T-cell (primary cell): ENCODE measurements at regions not wholly inside any gene's neighbourhood (a gene's known extent, or its start where the extent isn't known, plus 50 kb on each side); places are given as distances from the start of the nearest gene placed in this dataset.

ENCODE experiments used
- ATAC-seq, 4 experiments: fragments of 200-7000 bp in 3 of 4; fragments of 150-1000 bp in 1 of 4; cut with Tn5 transposase; replicated peaks in 1 of 4; 1 replicate in 3 of 4; 2 replicates in 1 of 4; pipeline ENCODE4 v1.10.0; 2021; ENCODE audit warnings: moderate library complexity in 3 of 4, mild to moderate bottlenecking in 2 of 4, moderate number of reproducible peaks in 1 of 4
- CTCF ChIA-PET, 2 donors: fragments of 300-600 bp; sonication (Branson Sonifier 250); formaldehyde crosslinking; loops; one replicate each; lab custom pipeline; 2022; ENCODE audit warnings: antibody characterized with exemption in 2 of 2; lab: Charles Lee
- POLR2A ChIA-PET, 2 donors: fragments of 300-600 bp; sonication (Branson Sonifier 250); formaldehyde crosslinking; loops; one replicate each; lab custom pipeline; 2022; ENCODE audit warnings: antibody characterized with exemption in 2 of 2; lab: Charles Lee
- DNase-seq, 35 experiments: peaks; one replicate each; pipeline versions ENCODE4 v3.0.0 to v3.0.0-alpha.2; 2013 to 2023
- H3K27ac ChIP-seq: one replicate; pipeline ENCODE4 v1.5.1; 2013; ENCODE audit warnings: low read length
- H3K27me3 ChIP-seq, 2 experiments: replicated peaks in 1 of 2; 1 replicate in 1 of 2; 2 replicates in 1 of 2; pipeline versions ENCODE4 v1.6.1 to v1.7.0; 2013; ENCODE audit warnings: low read length in 1 of 2, mixed read lengths in 1 of 2; ENCODE audit not compliant: control insufficient read depth in 2 of 2, insufficient read depth in 2 of 2; ENCODE audit errors: extremely low read depth in 1 of 2
- H3K36me3 ChIP-seq, 2 donors: 1 replicate in 1 of 2; 2 replicates in 1 of 2; pipeline versions ENCODE4 v1.6.1 to v1.7.0; 2013; ENCODE audit warnings: low read length in 1 of 2; ENCODE audit not compliant: control insufficient read depth in 2 of 2, insufficient read depth in 1 of 2; ENCODE audit errors: extremely low read depth in 1 of 2
- H3K4me1 ChIP-seq, 2 experiments: 1 replicate in 1 of 2; 2 replicates in 1 of 2; pipeline versions ENCODE4 v1.6.1 to v1.7.0; 2013; ENCODE audit warnings: low read length in 2 of 2, mixed read lengths in 1 of 2; ENCODE audit not compliant: insufficient read depth in 2 of 2, control insufficient read depth in 1 of 2; ENCODE audit errors: extremely low read depth in 1 of 2
- H3K4me3 ChIP-seq, 2 donors: 1 replicate in 1 of 2; 2 replicates in 1 of 2; pipeline versions ENCODE4 v1.5.1 to v1.7.0; 2013; ENCODE audit warnings: mild to moderate bottlenecking in 2 of 2, low read length in 1 of 2, moderate library complexity in 1 of 2; ENCODE audit not compliant: control insufficient read depth in 1 of 2; ENCODE audit errors: extremely low read depth in 1 of 2
- H3K9me3 ChIP-seq: 2 replicates; pipeline ENCODE4 v1.7.0; 2013
- H3K27ac Mint-ChIP-seq, 2 donors: one replicate each; pipeline ENCODE4 v1.8.0; 2020 to 2021; ENCODE audit warnings: mild to moderate bottlenecking in 2 of 2, mixed read lengths in 2 of 2
- H3K27me3 Mint-ChIP-seq, 2 donors: one replicate each; pipeline ENCODE4 v1.8.0; 2021 to 2022; ENCODE audit warnings: mixed read lengths in 2 of 2
- H3K36me3 Mint-ChIP-seq: one replicate; pipeline ENCODE4 v1.8.0; 2021; ENCODE audit warnings: mixed read lengths
- H3K4me1 Mint-ChIP-seq, 3 donors: one replicate each; pipeline ENCODE4 v1.8.0; 2020 to 2022; ENCODE audit warnings: mixed read lengths in 3 of 3, mild to moderate bottlenecking in 1 of 3
- H3K4me3 Mint-ChIP-seq, 3 donors: one replicate each; pipeline ENCODE4 v1.8.0; 2020 to 2022; ENCODE audit warnings: mild to moderate bottlenecking in 3 of 3, mixed read lengths in 3 of 3, moderate library complexity in 3 of 3
- H3K9me3 Mint-ChIP-seq, 3 donors: one replicate each; pipeline ENCODE4 v1.8.0; 2020 to 2022; ENCODE audit warnings: mixed read lengths in 3 of 3
- WGBS: methylation state at CpG from one replicate; pipeline ENCODE4 v1.1.5; 2013; ENCODE audit warnings: missing lambda C conversion rate; ENCODE audit not compliant: insufficient coverage; 5-methylcytosine and 5-hydroxymethylcytosine counted together

DNA sequence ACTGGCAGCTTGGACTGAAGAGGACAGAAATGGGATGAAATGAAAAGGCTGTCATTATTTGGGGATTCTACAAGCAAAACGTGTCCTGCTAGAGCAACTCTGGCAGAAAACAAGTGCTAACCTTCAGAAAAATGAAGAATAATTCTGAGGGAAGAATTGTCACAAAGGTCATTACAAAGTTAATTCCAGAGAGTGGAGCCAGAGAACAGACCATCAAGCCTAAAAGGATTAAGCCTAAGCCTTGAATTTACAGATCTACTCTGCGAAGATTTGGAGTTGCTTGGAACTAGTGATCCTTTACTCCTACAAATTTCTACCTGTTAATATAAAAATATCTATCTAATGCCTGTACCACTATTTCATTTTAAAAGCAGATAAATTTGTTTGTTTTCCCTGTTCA, 1077.3 kb upstream of the CNTN5 start:
- DNase-seq, result no peak
- H3K4me3 ChIP-seq, result no peak overlapping the region
- H3K27ac ChIP-seq, result no peak overlapping the region
- H3K27me3 Mint-ChIP-seq, result no peaks in the 10 kb centered on the region
- H3K27ac Mint-ChIP-seq, result no peak overlapping the region
- ChIA-PET CTCF (no interaction called here), POLR2A (no interaction called here)
- H3K4me1 Mint-ChIP-seq, result no peaks in the 10 kb centered on the region
- H3K27me3 ChIP-seq, result no peaks in the 10 kb centered on the region
- no peak overlapping the region for H3K4me3 Mint-ChIP-seq
- no peaks in the 10 kb centered on the region for H3K36me3 Mint-ChIP-seq
- H3K36me3 ChIP-seq, result no peaks in the 10 kb centered on the region
- H3K9me3 ChIP-seq, result no peaks in the 10 kb centered on the region
- H3K9me3 Mint-ChIP-seq, result peaks cover 0 to 26% (median 19%) of the 10 kb centered on the region in 3 donors
- ATAC-seq, result no peak
- no peaks in the 10 kb centered on the region for H3K4me1 ChIP-seq
- WGBS, result no CpG with 5 or more reads among the region's 2 CpGs

DNA sequence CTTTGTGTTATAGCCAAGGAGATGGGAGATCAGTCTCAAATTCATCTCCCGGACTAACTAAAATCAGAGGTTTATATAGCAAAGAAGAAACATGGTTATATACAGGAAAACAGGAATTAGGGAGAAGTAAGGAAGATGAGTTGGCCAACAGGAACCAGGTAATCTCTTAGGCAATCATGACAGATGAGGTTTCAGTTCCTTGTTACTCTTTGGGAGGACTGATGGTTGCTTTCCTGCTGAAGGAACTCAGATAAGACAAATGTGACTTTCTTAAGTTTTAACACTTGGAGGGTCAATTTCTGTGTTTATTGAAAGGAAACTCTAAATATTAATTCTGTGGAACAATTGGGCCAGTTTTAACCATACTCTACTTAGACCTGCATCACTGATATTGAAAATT, 1072.0 kb upstream of the CNTN5 start:
- Mint-ChIP-seq H3K36me3 (no peaks in the 10 kb centered on the region), H3K27ac (no peak overlapping the region), H3K27me3 (no peaks in the 10 kb centered on the region), H3K9me3 (peaks cover 10 to 31% (median 21%) of the 10 kb centered on the region in 3 donors), H3K4me1 (no peaks in the 10 kb centered on the region), H3K4me3 (no peak overlapping the region)
- ATAC-seq (no peak), DNase-seq (no peak)
- ChIA-PET POLR2A (no interaction called here), CTCF (no interaction called here)
- no peaks in the 10 kb centered on the region for H3K36me3 ChIP-seq
- no peak overlapping the region for H3K4me3 ChIP-seq
- no peaks in the 10 kb centered on the region for H3K9me3 ChIP-seq
- H3K27me3 ChIP-seq, result no peaks in the 10 kb centered on the region
- no peak overlapping the region for H3K27ac ChIP-seq
- no CpG with 5 or more reads among the region's 1 CpG for WGBS
- no peaks in the 10 kb centered on the region for H3K4me1 ChIP-seq

DNA sequence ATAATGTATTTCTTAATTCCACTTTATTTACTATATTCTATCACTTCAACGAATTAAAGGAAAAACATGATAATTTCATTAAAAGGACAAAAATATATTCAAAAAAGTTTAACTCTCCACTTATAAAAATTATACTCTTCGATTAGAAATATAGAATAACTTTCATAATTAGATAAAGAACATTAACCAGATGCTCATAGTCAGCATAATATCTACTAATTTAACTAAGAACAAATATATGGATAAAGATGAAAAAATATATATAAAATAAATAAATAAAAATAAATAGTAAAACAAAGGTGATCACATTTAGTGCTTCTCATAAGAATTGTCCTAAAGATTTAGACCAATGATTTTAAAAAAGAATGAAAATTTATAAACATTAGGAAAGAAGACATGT, 1065.2 kb upstream of the CNTN5 start:
- Histone ChIP-seq H3K4me3 (no peak overlapping the region), H3K4me1 (no peaks in the 10 kb centered on the region), H3K27ac (no peak overlapping the region), H3K9me3 (no peaks in the 10 kb centered on the region), H3K27me3 (no peaks in the 10 kb centered on the region), H3K36me3 (no peaks in the 10 kb centered on the region)
- H3K4me1 Mint-ChIP-seq, result no peaks in the 10 kb centered on the region
- H3K36me3 Mint-ChIP-seq, result no peaks in the 10 kb centered on the region
- no peak overlapping the region for H3K27ac Mint-ChIP-seq
- ATAC-seq (no peak), DNase-seq (no peak)
- H3K27me3 Mint-ChIP-seq, result no peaks in the 10 kb centered on the region
- H3K4me3 Mint-ChIP-seq, result no peak overlapping the region
- ChIA-PET CTCF (no interaction called here), POLR2A (no interaction called here)
- peaks cover 8 to 16% (median 11%) of the 10 kb centered on the region in 3 donors for H3K9me3 Mint-ChIP-seq
- no CpG with 5 or more reads among the region's 2 CpGs for WGBS

DNA sequence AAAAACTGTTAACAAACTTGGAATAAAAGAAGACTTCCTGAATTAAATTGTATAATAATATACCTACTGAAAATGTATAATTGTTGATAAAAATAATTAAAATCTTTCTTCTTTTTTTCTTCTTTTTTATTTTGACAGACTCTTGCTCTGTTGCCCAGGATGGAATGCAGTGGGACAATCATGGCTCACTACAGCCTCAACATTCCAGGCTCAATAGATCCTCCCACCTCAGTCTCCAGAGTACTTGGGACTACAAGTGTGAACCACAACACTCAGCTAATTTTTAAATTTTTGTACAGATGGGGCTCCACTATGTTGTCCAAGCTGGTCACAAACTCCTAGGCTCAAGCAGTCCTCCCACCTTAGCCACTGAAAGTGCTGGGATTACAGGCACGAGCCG, 1063.8 kb upstream of the CNTN5 start:
- ChIA-PET CTCF (no interaction called here), POLR2A (no interaction called here)
- H3K36me3 ChIP-seq, result no peaks in the 10 kb centered on the region
- no peaks in the 10 kb centered on the region for H3K4me1 Mint-ChIP-seq
- no peaks in the 10 kb centered on the region for H3K27me3 ChIP-seq
- no peaks in the 10 kb centered on the region for H3K9me3 ChIP-seq
- H3K27ac Mint-ChIP-seq, result no peak overlapping the region
- no peak for DNase-seq
- no peak overlapping the region for H3K4me3 Mint-ChIP-seq
- no peak for ATAC-seq
- no peaks in the 10 kb centered on the region for H3K4me1 ChIP-seq
- WGBS, result no CpG with 5 or more reads among the region's 2 CpGs
- H3K27me3 Mint-ChIP-seq, result no peaks in the 10 kb centered on the region
- peaks cover 9 to 15% (median 10%) of the 10 kb centered on the region in 3 donors for H3K9me3 Mint-ChIP-seq
- no peak overlapping the region for H3K4me3 ChIP-seq
- H3K27ac ChIP-seq, result no peak overlapping the region
- H3K36me3 Mint-ChIP-seq, result no peaks in the 10 kb centered on the region

DNA sequence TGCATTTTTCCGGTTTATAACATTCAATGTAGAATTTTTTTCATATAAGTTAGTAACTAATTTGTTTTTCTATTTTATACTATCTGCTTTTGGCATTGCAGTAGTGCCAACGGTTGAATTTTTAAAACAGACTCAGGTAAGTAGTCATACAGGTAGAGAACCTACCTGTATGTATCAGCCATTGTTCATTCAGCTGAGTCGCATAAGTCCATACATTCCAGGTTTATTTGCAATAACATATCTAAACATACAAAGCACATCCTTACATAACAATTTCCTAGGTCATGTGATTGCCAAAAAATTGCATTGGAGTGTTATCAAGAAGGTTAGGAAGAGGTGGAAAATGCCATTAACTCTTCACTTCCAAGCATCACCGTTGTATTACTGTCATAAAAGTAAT, 1059.3 kb upstream of the CNTN5 start:
- Mint-ChIP-seq H3K27ac (no peak overlapping the region), H3K4me3 (no peak overlapping the region), H3K36me3 (no peaks in the 10 kb centered on the region), H3K27me3 (no peaks in the 10 kb centered on the region), H3K9me3 (peaks cover 9 to 15% (median 13%) of the 10 kb centered on the region in 3 donors), H3K4me1 (no peaks in the 10 kb centered on the region)
- Histone ChIP-seq H3K9me3 (no peaks in the 10 kb centered on the region), H3K27me3 (no peaks in the 10 kb centered on the region), H3K4me3 (no peak overlapping the region), H3K36me3 (no peaks in the 10 kb centered on the region), H3K4me1 (no peaks in the 10 kb centered on the region), H3K27ac (no peak overlapping the region)
- CTCF ChIA-PET, result no interaction called here
- DNase-seq, result no peak
- POLR2A ChIA-PET, result no interaction called here
- no peak for ATAC-seq
- no CpG with 5 or more reads among the region's 4 CpGs for whole genome bisulfite sequencing

DNA sequence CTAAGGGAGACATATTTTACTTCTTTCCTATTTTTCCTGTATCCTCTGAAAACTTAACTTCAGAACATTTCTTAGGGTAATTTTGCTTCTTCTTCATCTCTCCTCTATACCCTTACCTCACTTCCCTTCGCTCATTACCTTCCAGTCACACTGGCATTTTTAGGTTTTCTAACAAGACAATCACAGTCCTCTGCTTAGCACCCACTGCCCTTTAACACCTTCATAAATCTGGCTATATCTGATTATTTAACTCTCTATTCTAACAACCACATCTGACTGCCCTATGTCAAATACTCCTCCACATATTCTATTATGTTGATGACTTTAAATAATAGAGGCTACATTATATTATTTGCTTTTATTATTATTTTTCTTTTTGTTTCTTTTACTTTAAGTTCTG, 1058.0 kb upstream of the CNTN5 start:
- no peak overlapping the region for H3K4me3 Mint-ChIP-seq
- no peak overlapping the region for H3K4me3 ChIP-seq
- DNase-seq, result no peak
- ChIA-PET POLR2A (no interaction called here), CTCF (no interaction called here)
- no peaks in the 10 kb centered on the region for H3K36me3 Mint-ChIP-seq
- ATAC-seq, result no peak
- peaks cover 9 to 21% (median 15%) of the 10 kb centered on the region in 3 donors for H3K9me3 Mint-ChIP-seq
- 67% methylated on average over 1 of the region's 1 CpG for WGBS
- H3K4me1 ChIP-seq, result no peaks in the 10 kb centered on the region
- H3K27me3 Mint-ChIP-seq, result no peaks in the 10 kb centered on the region
- H3K27ac Mint-ChIP-seq, result no peak overlapping the region
- no peaks in the 10 kb centered on the region for H3K27me3 ChIP-seq
- no peaks in the 10 kb centered on the region for H3K36me3 ChIP-seq
- no peaks in the 10 kb centered on the region for H3K4me1 Mint-ChIP-seq
- H3K9me3 ChIP-seq, result no peaks in the 10 kb centered on the region
- H3K27ac ChIP-seq, result no peak overlapping the region
